NT2/D1 (cell line): ENCODE measurements at regions not wholly inside any gene's neighbourhood (a gene's known extent, or its start where the extent isn't known, plus 50 kb on each side); places are given as distances from the start of the nearest gene placed in this dataset.

Experiments
- YY1 ChIP-seq: IDR thresholded peaks from 2 replicates; pipeline ENCODE4 v1.6.1; 2011; ENCODE audit not compliant: insufficient read length, insufficient read depth
- ZNF274 ChIP-seq: IDR thresholded peaks from 2 replicates; pipeline ENCODE4 v1.6.1; 2011; ENCODE audit warnings: mild to moderate bottlenecking, low read depth, low read length

DNA sequence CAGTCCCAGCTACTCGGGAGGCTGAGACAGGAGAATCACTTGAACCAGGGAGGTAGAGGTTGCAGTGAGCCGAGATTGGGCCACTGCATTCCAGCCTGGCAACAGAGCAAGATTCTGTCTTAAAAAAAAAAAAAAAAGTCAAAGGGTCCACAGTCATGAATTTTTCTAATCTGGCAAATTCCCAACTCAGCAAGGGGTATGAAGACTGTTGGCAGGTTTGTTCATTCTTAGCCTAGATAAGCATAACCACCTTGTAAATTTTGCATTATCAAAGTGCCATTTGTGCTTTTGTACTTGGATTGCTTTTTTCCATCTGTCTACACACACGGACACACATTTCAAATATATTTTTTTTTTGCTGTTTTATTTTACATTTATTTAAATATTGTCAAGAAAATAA lies 299.8 kb upstream of the NUDT12 start:
- TF ChIP-seq YY1 = no peak
- TF ChIP-seq ZNF274 = no peak
